ENCODE measurements at regions not wholly inside any gene's neighbourhood (a gene's known extent, or its start where the extent isn't known, plus 50 kb on each side); places are given as distances from the start of the nearest gene placed in this dataset.
A peak's percentile ranks its signal among the peaks of the same experiment; 100 is the strongest.

DNA sequence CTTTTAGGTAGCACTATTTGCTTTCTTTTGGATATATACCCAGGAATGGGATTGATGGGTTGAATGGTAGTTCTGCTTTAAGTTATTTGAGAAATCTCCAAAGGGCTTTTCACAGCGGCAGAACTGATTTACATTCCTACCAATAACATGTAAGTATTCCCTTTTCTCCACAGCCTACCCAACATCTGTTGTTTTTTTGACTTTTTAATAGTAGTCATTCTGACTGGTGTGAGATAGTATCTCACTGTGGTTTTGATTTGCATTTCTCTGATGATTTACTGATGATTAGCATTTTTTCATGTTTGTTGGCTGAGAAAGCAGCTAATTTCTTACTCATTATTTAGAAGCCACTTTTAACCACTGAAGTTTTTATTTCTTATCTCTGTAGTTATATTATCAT is 221.1 kb upstream of the ACTBL2 start:
- Histone ChIP-seq H3K27me3 (ENCODE audit: low read depth) (no peaks in the 10 kb centered on the region), H3K4me3 (no peak overlapping the region), H3K9me3 (no peaks in the 10 kb centered on the region), H3K4me1 (no peaks in the 10 kb centered on the region), H3K36me3 (no peaks in the 10 kb centered on the region), H3K27ac (no peak overlapping the region)
- no peak for DNase-seq
- ATAC-seq, result no peak
- intact Hi-C loops (cut with DNase I), result no loop called here
- TF ChIP-seq CTCF (IDR thresholded peaks at IDR 0.05), result no peak

GRCh38 chr5:57700484-57700883 is 217.9 kb upstream of the ACTBL2 start:
- no peak for TF ChIP-seq CTCF (IDR thresholded peaks at IDR 0.05)
- DNase-seq, result no peak

DNA sequence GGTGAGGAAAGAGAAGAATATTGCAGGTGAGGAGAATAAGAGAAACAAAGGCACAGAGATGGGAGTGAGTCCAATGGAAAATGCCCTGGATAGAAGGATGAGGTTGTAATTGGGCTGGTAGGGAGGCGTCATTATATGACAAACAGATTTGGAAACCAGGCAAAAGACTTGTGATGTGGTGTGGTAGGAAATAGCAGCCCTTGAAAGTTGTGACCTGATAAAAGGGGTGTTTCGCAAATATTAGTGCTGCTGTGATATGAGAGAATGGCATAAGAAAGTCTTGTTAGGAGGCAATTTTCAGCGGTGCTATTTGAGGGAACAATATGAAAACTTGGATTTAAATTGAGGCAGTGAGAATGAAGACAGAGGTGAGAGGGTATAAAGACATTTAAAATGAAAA is 217.5 kb upstream of the ACTBL2 start:
- Histone ChIP-seq H3K4me3 (no peak overlapping the region), H3K4me1 (peaks cover 14% of the 10 kb centered on the region), H3K27me3 (ENCODE audit: low read depth) (no peaks in the 10 kb centered on the region), H3K36me3 (no peaks in the 10 kb centered on the region), H3K9me3 (no peaks in the 10 kb centered on the region), H3K27ac (no peak overlapping the region)
- intact Hi-C loops (cut with DNase I), result no loop called here
- DNase-seq, result no peak
- ATAC-seq, result no peak
- TF ChIP-seq CTCF (IDR thresholded peaks at IDR 0.05), result no peak

More at GRCh38 chr5:57700484-57700883, 217.9 kb upstream of the ACTBL2 start:
- no peaks in the 10 kb centered on the region for H3K9me3 ChIP-seq
- H3K27me3 ChIP-seq (ENCODE audit: low read depth), result no peaks in the 10 kb centered on the region
- H3K4me3 ChIP-seq, result no peak overlapping the region
- H3K36me3 ChIP-seq, result no peaks in the 10 kb centered on the region
- H3K27ac ChIP-seq, result no peak overlapping the region
- intact Hi-C loops (cut with DNase I), result no loop called here
- ATAC-seq, result no peak
- peaks cover 14% of the 10 kb centered on the region for H3K4me1 ChIP-seq

- TF ChIP-seq CTCF (IDR thresholded peaks at IDR 0.05), result no peak
- DNase-seq (no peak), ATAC-seq (peak; percentile 57 to 78)
These were observed 216.2 kb upstream of the ACTBL2 start for GRCh38 chr5:57698802-57699201.

GRCh38 chr5:57698086-57698485 is 215.5 kb upstream of the ACTBL2 start:
- intact Hi-C loops (cut with DNase I), result no loop called here
- ATAC-seq (no peak), DNase-seq (no peak)
- Histone ChIP-seq H3K36me3 (no peaks in the 10 kb centered on the region), H3K27ac (peak overlapping the region; percentile 32), H3K9me3 (no peaks in the 10 kb centered on the region), H3K27me3 (ENCODE audit: low read depth) (no peaks in the 10 kb centered on the region), H3K4me1 (peaks cover 14% of the 10 kb centered on the region), H3K4me3 (no peak overlapping the region)
- TF ChIP-seq CTCF (IDR thresholded peaks at IDR 0.05), result no peak

More at GRCh38 chr5:57698802-57699201, 216.2 kb upstream of the ACTBL2 start:
- H3K4me1 ChIP-seq, result peaks cover 14% of the 10 kb centered on the region
- no peak overlapping the region for H3K4me3 ChIP-seq
- no peaks in the 10 kb centered on the region for H3K36me3 ChIP-seq
- no peak overlapping the region for H3K27ac ChIP-seq
- intact Hi-C loops (cut with DNase I), result no loop called here
- H3K27me3 ChIP-seq (ENCODE audit: low read depth), result no peaks in the 10 kb centered on the region
- H3K9me3 ChIP-seq, result no peaks in the 10 kb centered on the region

Data from lower lobe of right lung (tissue), 2 donors.